Kidney (tissue), 13 donors: ENCODE measurements at regions not wholly inside any gene's neighbourhood (a gene's known extent, or its start where the extent isn't known, plus 50 kb on each side); places are given as distances from the start of the nearest gene placed in this dataset.
A peak's percentile ranks its signal among the peaks of the same experiment; 100 is the strongest.

Experiments
- DNase-seq, 5 donors: peaks; one replicate each; pipeline ENCODE4 v3.0.0-alpha.2; 2013 to 2020
- FAIRE-seq: peaks from 2 replicates; lab custom pipeline; 2012; peaks lifted over from hg19 to GRCh38; lab: Jason Lieb, UNC
- H3K27ac ChIP-seq, 2 donors: one replicate each; pipeline ENCODE4 v1.7.0; 2013; ENCODE audit warnings: low read depth in 2 of 2, low read length in 2 of 2, inconsistent platforms in 1 of 2
- H3K27me3 ChIP-seq: one replicate; pipeline ENCODE4 v1.7.1; 2013; ENCODE audit warnings: low read length, inconsistent platforms; ENCODE audit not compliant: control insufficient read depth, insufficient read depth
- H3K36me3 ChIP-seq, 3 donors: one replicate each; pipeline versions ENCODE4 v1.7.0 to v1.7.1; 2013; ENCODE audit warnings: low read length in 3 of 3, control low read depth in 1 of 3, inconsistent platforms in 1 of 3; ENCODE audit not compliant: insufficient read depth in 3 of 3, control insufficient read depth in 2 of 3
- H3K4me1 ChIP-seq, 3 donors: one replicate each; pipeline versions ENCODE4 v1.7.0 to v1.7.1; 2013; ENCODE audit warnings: low read length in 3 of 3, inconsistent platforms in 1 of 3, low read depth in 1 of 3; ENCODE audit not compliant: control insufficient read depth in 2 of 3, insufficient read depth in 2 of 3
- H3K4me3 ChIP-seq, 3 donors: one replicate each; pipeline versions ENCODE4 v1.7.0 to v1.8.1; 2013; ENCODE audit warnings: low read length in 3 of 3, control low read depth in 1 of 3, inconsistent platforms in 1 of 3
- H3K9ac ChIP-seq, 3 donors: one replicate each; pipeline versions ENCODE4 v1.7.0 to v1.7.1; 2013; ENCODE audit warnings: low read length in 3 of 3, control low read depth in 1 of 3, inconsistent platforms in 1 of 3
- H3K9me3 ChIP-seq, 3 donors: one replicate each; pipeline versions ENCODE4 v1.7.0 to v1.7.1; 2013; ENCODE audit warnings: low read length in 3 of 3, control low read depth in 1 of 3, inconsistent platforms in 1 of 3; ENCODE audit not compliant: control insufficient read depth in 2 of 3, insufficient read depth in 1 of 3
- intact Hi-C: fragments of 100-400 bp; cut with DNase I; formaldehyde crosslinking; loops from one replicate; pipeline ENCODE4 v1.11.1; 2022
- TF ChIP-seq, protein P1 (sequence below): IDR thresholded peaks from 3 replicates; pipeline ENCODE4 v1.5.1; 2012; ENCODE audit warnings: mild to moderate bottlenecking, moderate library complexity, borderline replicate concordance; ENCODE audit not compliant: insufficient read depth; ENCODE audit errors: extremely low read depth
- donor health status: control.
- donor health status: control.
- donor health status: control.
- donor health status: control.
- donor health status: control.
- donor health status: DM: yes; HTN: yes; CAD: no.
- donor health status: Normal renal cell carcinoma (clear cell type).

- H3K27me3 ChIP-seq, result no peaks in the 10 kb centered on the region
- DNase-seq, result peak in 1 of 5 donors; percentile 13
- TF ChIP-seq, protein P1, sequence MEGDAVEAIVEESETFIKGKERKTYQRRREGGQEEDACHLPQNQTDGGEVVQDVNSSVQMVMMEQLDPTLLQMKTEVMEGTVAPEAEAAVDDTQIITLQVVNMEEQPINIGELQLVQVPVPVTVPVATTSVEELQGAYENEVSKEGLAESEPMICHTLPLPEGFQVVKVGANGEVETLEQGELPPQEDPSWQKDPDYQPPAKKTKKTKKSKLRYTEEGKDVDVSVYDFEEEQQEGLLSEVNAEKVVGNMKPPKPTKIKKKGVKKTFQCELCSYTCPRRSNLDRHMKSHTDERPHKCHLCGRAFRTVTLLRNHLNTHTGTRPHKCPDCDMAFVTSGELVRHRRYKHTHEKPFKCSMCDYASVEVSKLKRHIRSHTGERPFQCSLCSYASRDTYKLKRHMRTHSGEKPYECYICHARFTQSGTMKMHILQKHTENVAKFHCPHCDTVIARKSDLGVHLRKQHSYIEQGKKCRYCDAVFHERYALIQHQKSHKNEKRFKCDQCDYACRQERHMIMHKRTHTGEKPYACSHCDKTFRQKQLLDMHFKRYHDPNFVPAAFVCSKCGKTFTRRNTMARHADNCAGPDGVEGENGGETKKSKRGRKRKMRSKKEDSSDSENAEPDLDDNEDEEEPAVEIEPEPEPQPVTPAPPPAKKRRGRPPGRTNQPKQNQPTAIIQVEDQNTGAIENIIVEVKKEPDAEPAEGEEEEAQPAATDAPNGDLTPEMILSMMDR, result no peak
- H3K4me3 ChIP-seq, result no peak overlapping the region
- no peaks in the 10 kb centered on the region for H3K4me1 ChIP-seq
- no peak overlapping the region for H3K27ac ChIP-seq
- intact Hi-C loops, result no loop called here
- H3K9me3 ChIP-seq, result no peaks in the 10 kb centered on the region
- no peak for FAIRE-seq
- H3K9ac ChIP-seq, result no peak overlapping the region
- H3K36me3 ChIP-seq, result no peaks in the 10 kb centered on the region
These were observed 99.0 kb downstream of the HMX1 start for GRCh38 chr4:8772499-8773123.

GRCh38 chr4:8771666-8772065, 100.0 kb downstream of the HMX1 start:
- no peak overlapping the region for H3K4me3 ChIP-seq
- no peaks in the 10 kb centered on the region for H3K27me3 ChIP-seq
- no peak overlapping the region for H3K9ac ChIP-seq
- no peaks in the 10 kb centered on the region for H3K4me1 ChIP-seq
- no peaks in the 10 kb centered on the region for H3K36me3 ChIP-seq
- no peaks in the 10 kb centered on the region for H3K9me3 ChIP-seq
- H3K27ac ChIP-seq, result no peak overlapping the region
- DNase-seq (peak in 1 of 5 donors; percentile 36), FAIRE-seq (no peak)
- TF ChIP-seq, protein P1, result no peak
- intact Hi-C loops, result no loop called here

DNA sequence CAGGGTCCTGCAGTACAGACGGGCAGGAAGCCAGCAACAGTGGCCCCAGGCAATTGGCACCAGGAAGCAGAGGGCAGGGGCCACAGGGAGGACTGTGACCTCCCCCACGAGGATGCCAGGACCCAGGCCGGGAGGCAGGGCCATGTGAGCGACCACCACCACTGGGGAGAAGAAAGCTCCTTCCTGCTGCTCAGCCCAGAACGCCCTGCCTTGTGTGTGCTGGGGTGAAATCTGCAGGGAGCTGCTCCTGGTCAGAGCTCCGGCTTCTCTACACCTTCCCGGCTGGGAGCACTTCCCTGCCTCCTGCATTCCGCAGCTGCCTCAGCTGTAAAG, 100.4 kb downstream of the HMX1 start:
- Histone ChIP-seq H3K27me3 (no peaks in the 10 kb centered on the region), H3K27ac (no peak overlapping the region), H3K9ac (no peak overlapping the region), H3K4me1 (no peaks in the 10 kb centered on the region), H3K9me3 (no peaks in the 10 kb centered on the region), H3K36me3 (no peaks in the 10 kb centered on the region), H3K4me3 (no peak overlapping the region)
- TF ChIP-seq, protein P1, result no peak
- DNase-seq (peak in 2 of 5 donors; percentile 36 to 63), FAIRE-seq (no peak)
- intact Hi-C loops, result no loop called here
